ENCODE measurements at regions not wholly inside any gene's neighbourhood (a gene's known extent, or its start where the extent isn't known, plus 50 kb on each side); places are given as distances from the start of the nearest gene placed in this dataset.

- no peaks in the 10 kb centered on the region for H3K4me1 Mint-ChIP-seq
Observed at GRCh38 chr14:84885061-84885460, 644.9 kb upstream of the FLRT2 start.

GRCh38 chr14:84891404-84891803, 638.5 kb upstream of the FLRT2 start:
- no peaks in the 10 kb centered on the region for H3K4me1 Mint-ChIP-seq
- H3K36me3 ChIP-seq (ENCODE audit: control insufficient read depth in 2 of 3, insufficient read depth in 3 of 3, low read length in 3 of 3): no peaks in the 10 kb centered on the region
- ATAC-seq: no peak
- H3K27ac Mint-ChIP-seq: no peak overlapping the region
- POLR2A ChIA-PET: no interaction called here
- no peak overlapping the region for H3K27ac ChIP-seq (ENCODE audit: low read depth, low read length)
- H3K9me3 Mint-ChIP-seq: peaks cover 2 to 19% (median 7%) of the 10 kb centered on the region in 11 donors
- intact Hi-C loops (cut with micrococcal nuclease): no loop called here
- H3K9me3 ChIP-seq (ENCODE audit: control insufficient read depth in 2 of 3, low read length in 3 of 3): peaks cover 0 to 1% (median 0%) of the 10 kb centered on the region in 3 experiments
- CTCF ChIA-PET: no interaction called here
- H3K4me3 ChIP-seq (ENCODE audit: low read length): no peak overlapping the region
- H3K36me3 Mint-ChIP-seq: no peaks in the 10 kb centered on the region
- no peak for DNase-seq
- no peak overlapping the region for H3K4me3 Mint-ChIP-seq
- H3K27me3 Mint-ChIP-seq: no peaks in the 10 kb centered on the region
- no peaks in the 10 kb centered on the region for H3K27me3 ChIP-seq (ENCODE audit: control insufficient read depth in 2 of 2, insufficient read depth in 2 of 2, low read length in 2 of 2)
- H3K4me1 ChIP-seq (ENCODE audit: control insufficient read depth in 2 of 2, insufficient read depth in 2 of 2, low read length in 2 of 2): no peaks in the 10 kb centered on the region

More at GRCh38 chr14:84885061-84885460, 644.9 kb upstream of the FLRT2 start:
- Histone ChIP-seq H3K27me3 (ENCODE audit: control insufficient read depth in 2 of 2, insufficient read depth in 2 of 2, low read length in 2 of 2) (no peaks in the 10 kb centered on the region), H3K4me3 (ENCODE audit: low read length) (no peak overlapping the region), H3K27ac (ENCODE audit: low read depth, low read length) (no peak overlapping the region), H3K4me1 (ENCODE audit: control insufficient read depth in 2 of 2, insufficient read depth in 2 of 2, low read length in 2 of 2) (no peaks in the 10 kb centered on the region), H3K36me3 (ENCODE audit: control insufficient read depth in 2 of 3, insufficient read depth in 3 of 3, low read length in 3 of 3) (no peaks in the 10 kb centered on the region), H3K9me3 (ENCODE audit: control insufficient read depth in 2 of 3, low read length in 3 of 3) (peaks cover 0 to 6% (median 0%) of the 10 kb centered on the region in 3 experiments)
- no peaks in the 10 kb centered on the region for H3K27me3 Mint-ChIP-seq
- ChIA-PET CTCF (no interaction called here), POLR2A (no interaction called here)
- intact Hi-C loops (cut with micrococcal nuclease): no loop called here
- no peak for DNase-seq
- H3K27ac Mint-ChIP-seq: no peak overlapping the region
- no peaks in the 10 kb centered on the region for H3K36me3 Mint-ChIP-seq
- H3K4me3 Mint-ChIP-seq: no peak overlapping the region
- H3K9me3 Mint-ChIP-seq: peaks cover 1 to 28% (median 12%) of the 10 kb centered on the region in 11 donors
- ATAC-seq: no peak

- ChIA-PET CTCF (no interaction called here), POLR2A (no interaction called here)
- H3K36me3 ChIP-seq (ENCODE audit: control insufficient read depth in 2 of 3, insufficient read depth in 3 of 3, low read length in 3 of 3): no peaks in the 10 kb centered on the region
- H3K4me1 ChIP-seq (ENCODE audit: control insufficient read depth in 2 of 2, insufficient read depth in 2 of 2, low read length in 2 of 2): no peaks in the 10 kb centered on the region
- no peaks in the 10 kb centered on the region for H3K27me3 ChIP-seq (ENCODE audit: control insufficient read depth in 2 of 2, insufficient read depth in 2 of 2, low read length in 2 of 2)
- Mint-ChIP-seq H3K9me3 (peaks cover 0 to 26% (median 9%) of the 10 kb centered on the region in 11 donors), H3K4me1 (no peaks in the 10 kb centered on the region), H3K36me3 (no peaks in the 10 kb centered on the region), H3K4me3 (no peak overlapping the region), H3K27me3 (no peaks in the 10 kb centered on the region), H3K27ac (no peak overlapping the region)
- no peak for DNase-seq
- no peak overlapping the region for H3K4me3 ChIP-seq (ENCODE audit: low read length)
- intact Hi-C loops (cut with micrococcal nuclease): no loop called here
- no peak overlapping the region for H3K27ac ChIP-seq (ENCODE audit: low read depth, low read length)
- ATAC-seq: no peak
- no peaks in the 10 kb centered on the region for H3K9me3 ChIP-seq (ENCODE audit: control insufficient read depth in 2 of 3, low read length in 3 of 3)
Observed at GRCh38 chr14:84894254-84894653, 635.7 kb upstream of the FLRT2 start.

GRCh38 chr14:84922370-84922769, 607.6 kb upstream of the FLRT2 start:
- no peaks in the 10 kb centered on the region for H3K27me3 ChIP-seq (ENCODE audit: control insufficient read depth in 2 of 2, insufficient read depth in 2 of 2, low read length in 2 of 2)
- ChIA-PET CTCF (no interaction called here), POLR2A (no interaction called here)
- no peaks in the 10 kb centered on the region for H3K4me1 ChIP-seq (ENCODE audit: control insufficient read depth in 2 of 2, insufficient read depth in 2 of 2, low read length in 2 of 2)
- no peaks in the 10 kb centered on the region for H3K9me3 ChIP-seq (ENCODE audit: control insufficient read depth in 2 of 3, low read length in 3 of 3)
- H3K36me3 Mint-ChIP-seq: no peaks in the 10 kb centered on the region
- intact Hi-C loops (cut with micrococcal nuclease): no loop called here
- H3K4me3 Mint-ChIP-seq: no peak overlapping the region
- H3K27ac ChIP-seq (ENCODE audit: low read depth, low read length): no peak overlapping the region
- no peak overlapping the region for H3K4me3 ChIP-seq (ENCODE audit: low read length)
- no peak for DNase-seq
- H3K4me1 Mint-ChIP-seq: no peaks in the 10 kb centered on the region
- no peaks in the 10 kb centered on the region for H3K27me3 Mint-ChIP-seq
- no peaks in the 10 kb centered on the region for H3K36me3 ChIP-seq (ENCODE audit: control insufficient read depth in 2 of 3, insufficient read depth in 3 of 3, low read length in 3 of 3)
- no peak overlapping the region for H3K27ac Mint-ChIP-seq
- peaks cover 0 to 26% (median 5%) of the 10 kb centered on the region in 11 donors for H3K9me3 Mint-ChIP-seq
- no peak for ATAC-seq

- DNase-seq (no peak), ATAC-seq (no peak)
- Histone ChIP-seq H3K4me1 (ENCODE audit: control insufficient read depth in 2 of 2, insufficient read depth in 2 of 2, low read length in 2 of 2) (no peaks in the 10 kb centered on the region), H3K27me3 (ENCODE audit: control insufficient read depth in 2 of 2, insufficient read depth in 2 of 2, low read length in 2 of 2) (no peaks in the 10 kb centered on the region), H3K27ac (ENCODE audit: low read depth, low read length) (no peak overlapping the region), H3K9me3 (ENCODE audit: control insufficient read depth in 2 of 3, low read length in 3 of 3) (no peaks in the 10 kb centered on the region), H3K36me3 (ENCODE audit: control insufficient read depth in 2 of 3, insufficient read depth in 3 of 3, low read length in 3 of 3) (no peaks in the 10 kb centered on the region), H3K4me3 (ENCODE audit: low read length) (no peak overlapping the region)
- Mint-ChIP-seq H3K27ac (no peak overlapping the region), H3K36me3 (no peaks in the 10 kb centered on the region), H3K4me3 (no peak overlapping the region), H3K27me3 (no peaks in the 10 kb centered on the region), H3K9me3 (peaks cover 0 to 19% (median 4%) of the 10 kb centered on the region in 11 donors), H3K4me1 (no peaks in the 10 kb centered on the region)
- intact Hi-C loops (cut with micrococcal nuclease): no loop called here
- ChIA-PET CTCF (no interaction called here), POLR2A (no interaction called here)
Observed at GRCh38 chr14:84926656-84927055, 603.3 kb upstream of the FLRT2 start.

GRCh38 chr14:84927096-84927827, 602.7 kb upstream of the FLRT2 start:
- ChIA-PET POLR2A (no interaction called here), CTCF (no interaction called here)
- Histone ChIP-seq H3K27ac (ENCODE audit: low read depth, low read length) (no peak overlapping the region), H3K27me3 (ENCODE audit: control insufficient read depth in 2 of 2, insufficient read depth in 2 of 2, low read length in 2 of 2) (no peaks in the 10 kb centered on the region), H3K36me3 (ENCODE audit: control insufficient read depth in 2 of 3, insufficient read depth in 3 of 3, low read length in 3 of 3) (no peaks in the 10 kb centered on the region), H3K9me3 (ENCODE audit: control insufficient read depth in 2 of 3, low read length in 3 of 3) (no peaks in the 10 kb centered on the region), H3K4me1 (ENCODE audit: control insufficient read depth in 2 of 2, insufficient read depth in 2 of 2, low read length in 2 of 2) (no peaks in the 10 kb centered on the region), H3K4me3 (ENCODE audit: low read length) (no peak overlapping the region)
- no peaks in the 10 kb centered on the region for H3K27me3 Mint-ChIP-seq
- ATAC-seq (no peak), DNase-seq (no peak)
- intact Hi-C loops (cut with micrococcal nuclease): no loop called here
- peaks cover 0 to 19% (median 6%) of the 10 kb centered on the region in 11 donors for H3K9me3 Mint-ChIP-seq
- H3K36me3 Mint-ChIP-seq: no peaks in the 10 kb centered on the region
- H3K4me3 Mint-ChIP-seq: no peak overlapping the region
- H3K4me1 Mint-ChIP-seq: no peaks in the 10 kb centered on the region
- H3K27ac Mint-ChIP-seq: no peak overlapping the region

GRCh38 chr14:84929086-84929485, 600.9 kb upstream of the FLRT2 start:
- Histone ChIP-seq H3K27me3 (ENCODE audit: control insufficient read depth in 2 of 2, insufficient read depth in 2 of 2, low read length in 2 of 2) (no peaks in the 10 kb centered on the region), H3K4me1 (ENCODE audit: control insufficient read depth in 2 of 2, insufficient read depth in 2 of 2, low read length in 2 of 2) (no peaks in the 10 kb centered on the region), H3K36me3 (ENCODE audit: control insufficient read depth in 2 of 3, insufficient read depth in 3 of 3, low read length in 3 of 3) (no peaks in the 10 kb centered on the region), H3K27ac (ENCODE audit: low read depth, low read length) (no peak overlapping the region), H3K4me3 (ENCODE audit: low read length) (no peak overlapping the region), H3K9me3 (ENCODE audit: control insufficient read depth in 2 of 3, low read length in 3 of 3) (no peaks in the 10 kb centered on the region)
- ChIA-PET CTCF (no interaction called here), POLR2A (no interaction called here)
- no peak for DNase-seq
- ATAC-seq: no peak
- no peaks in the 10 kb centered on the region for H3K27me3 Mint-ChIP-seq
- H3K36me3 Mint-ChIP-seq: no peaks in the 10 kb centered on the region
- H3K9me3 Mint-ChIP-seq: peaks cover 0 to 18% (median 6%) of the 10 kb centered on the region in 11 donors
- no peak overlapping the region for H3K4me3 Mint-ChIP-seq
- H3K27ac Mint-ChIP-seq: no peak overlapping the region
- no peaks in the 10 kb centered on the region for H3K4me1 Mint-ChIP-seq
- intact Hi-C loops (cut with micrococcal nuclease): no loop called here

Data from naive thymus-derived CD4-positive, alpha-beta T cell (primary cell).